Vagina (tissue), 2 donors: ENCODE measurements at regions not wholly inside any gene's neighbourhood (a gene's known extent, or its start where the extent isn't known, plus 50 kb on each side); places are given as distances from the start of the nearest gene placed in this dataset.

Experiments used
- POLR2A ChIP-seq, 2 donors: fragments of 450-650 bp; IDR thresholded peaks; one replicate each; pipeline ENCODE4 v1.6.1; 2017; ENCODE audit warnings: antibody characterized with exemption in 2 of 2, mild to moderate bottlenecking in 2 of 2, moderate library complexity in 2 of 2
- POLR2AphosphoS5 ChIP-seq, 2 donors: sonication (generic); formaldehyde crosslinking; IDR thresholded peaks; one replicate each; pipeline ENCODE4 v1.9.0; 2017; ENCODE audit warnings: antibody characterized with exemption in 2 of 2, mild to moderate bottlenecking in 2 of 2, low read depth in 1 of 2; ENCODE audit not compliant: insufficient read depth in 1 of 2
- TF ChIP-seq, protein P1 (sequence below), 3 experiments: fragments of 450-650 bp in 2 of 3; fragments of 200-600 bp in 1 of 3; sonication (generic) in 1 of 3; IDR thresholded peaks; one replicate each; pipeline ENCODE4 v1.5.1; 2017 to 2019; ENCODE audit warnings: antibody characterized with exemption in 3 of 3, mild to moderate bottlenecking in 2 of 3, moderate library complexity in 2 of 3

GRCh38 chr20:52820641-52821292 is 151.4 kb upstream of the TSHZ2 start:
- TF ChIP-seq POLR2AphosphoS5 (IDR thresholded peaks at IDR 0.05; ENCODE audit: insufficient read depth in 1 of 2, low read depth in 1 of 2) (no peak), POLR2A (IDR thresholded peaks at IDR 0.05) (no peak)
- TF ChIP-seq, protein P1, sequence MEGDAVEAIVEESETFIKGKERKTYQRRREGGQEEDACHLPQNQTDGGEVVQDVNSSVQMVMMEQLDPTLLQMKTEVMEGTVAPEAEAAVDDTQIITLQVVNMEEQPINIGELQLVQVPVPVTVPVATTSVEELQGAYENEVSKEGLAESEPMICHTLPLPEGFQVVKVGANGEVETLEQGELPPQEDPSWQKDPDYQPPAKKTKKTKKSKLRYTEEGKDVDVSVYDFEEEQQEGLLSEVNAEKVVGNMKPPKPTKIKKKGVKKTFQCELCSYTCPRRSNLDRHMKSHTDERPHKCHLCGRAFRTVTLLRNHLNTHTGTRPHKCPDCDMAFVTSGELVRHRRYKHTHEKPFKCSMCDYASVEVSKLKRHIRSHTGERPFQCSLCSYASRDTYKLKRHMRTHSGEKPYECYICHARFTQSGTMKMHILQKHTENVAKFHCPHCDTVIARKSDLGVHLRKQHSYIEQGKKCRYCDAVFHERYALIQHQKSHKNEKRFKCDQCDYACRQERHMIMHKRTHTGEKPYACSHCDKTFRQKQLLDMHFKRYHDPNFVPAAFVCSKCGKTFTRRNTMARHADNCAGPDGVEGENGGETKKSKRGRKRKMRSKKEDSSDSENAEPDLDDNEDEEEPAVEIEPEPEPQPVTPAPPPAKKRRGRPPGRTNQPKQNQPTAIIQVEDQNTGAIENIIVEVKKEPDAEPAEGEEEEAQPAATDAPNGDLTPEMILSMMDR (IDR thresholded peaks at IDR 0.05): no peak
